NCI-H1694 (cell line): ENCODE measurements at regions not wholly inside any gene's neighbourhood (a gene's known extent, or its start where the extent isn't known, plus 50 kb on each side); places are given as distances from the start of the nearest gene placed in this dataset.

Experiments
- DNase-seq: peaks from one replicate; lab custom pipeline; 2025; lab: John Stamatoyannopoulos, UW

GRCh38 chr16:74232806-74233465 is 63.7 kb upstream of the PSMD7 start:
- no peak for DNase-seq

GRCh38 chr16:74230126-74230525 is 66.5 kb upstream of the PSMD7 start:
- DNase-seq = no peak

GRCh38 chr16:74226338-74226954 is 70.2 kb upstream of the PSMD7 start:
- peak; percentile 27 for DNase-seq

GRCh38 chr16:74224828-74225612 is 71.6 kb upstream of the PSMD7 start:
- peak; percentile 6 for DNase-seq

- no peak for DNase-seq
These were observed 74.8 kb upstream of the PSMD7 start for GRCh38 chr16:74221828-74222227.

- DNase-seq = no peak
These were observed 76.9 kb upstream of the PSMD7 start for GRCh38 chr16:74219706-74220105.

- no peak for DNase-seq
These were observed 77.7 kb upstream of the PSMD7 start for GRCh38 chr16:74218871-74219270.

GRCh38 chr16:74216319-74216718 is 80.3 kb upstream of the PSMD7 start:
- DNase-seq = no peak

GRCh38 chr16:74215249-74215648 is 81.4 kb upstream of the PSMD7 start:
- DNase-seq = no peak

GRCh38 chr16:74213372-74213771 is 83.2 kb upstream of the PSMD7 start:
- no peak for DNase-seq

GRCh38 chr16:74210245-74210644 is 86.4 kb upstream of the PSMD7 start:
- DNase-seq = no peak

- no peak for DNase-seq
These were observed 94.6 kb upstream of the PSMD7 start for GRCh38 chr16:74202009-74202408.

GRCh38 chr16:74201576-74201975 is 95.0 kb upstream of the PSMD7 start:
- no peak for DNase-seq

GRCh38 chr16:74200921-74201320 is 95.7 kb upstream of the PSMD7 start:
- no peak for DNase-seq

GRCh38 chr16:74199842-74200124 is 96.8 kb upstream of the PSMD7 start:
- no peak for DNase-seq

GRCh38 chr16:74199066-74199841 is 97.4 kb upstream of the PSMD7 start:
- DNase-seq = no peak

GRCh38 chr16:74192281-74192797 is 104.3 kb upstream of the PSMD7 start:
- DNase-seq = no peak

- DNase-seq = no peak
These were observed 106.3 kb upstream of the PSMD7 start for GRCh38 chr16:74190292-74190691.

GRCh38 chr16:74188856-74189255 is 107.8 kb upstream of the PSMD7 start:
- DNase-seq = no peak

- peak; percentile 80 for DNase-seq
These were observed 110.0 kb upstream of the PSMD7 start for GRCh38 chr16:74186561-74186971.

- DNase-seq = no peak
These were observed 111.8 kb upstream of the PSMD7 start for GRCh38 chr16:74184839-74185238.

GRCh38 chr16:74183601-74184360 is 112.8 kb upstream of the PSMD7 start:
- no peak for DNase-seq
